Parathyroid adenoma (tissue), 2 donors: ENCODE measurements at regions not wholly inside any gene's neighbourhood (a gene's known extent, or its start where the extent isn't known, plus 50 kb on each side); places are given as distances from the start of the nearest gene placed in this dataset.

Experiments used
- H2AFZ ChIP-seq: fragments of 300-600 bp; sonication (generic); one replicate; pipeline ENCODE4 v1.7.0; 2017; ENCODE audit warnings: antibody characterized with exemption, mild to moderate bottlenecking
- H3K27ac ChIP-seq: fragments of 300-600 bp; sonication (generic); one replicate; pipeline ENCODE4 v1.7.0; 2017
- H3K27me3 ChIP-seq: fragments of 300-600 bp; sonication (generic); one replicate; pipeline ENCODE4 v1.7.0; 2017; ENCODE audit warnings: low read length; ENCODE audit not compliant: control insufficient read depth, insufficient read depth
- H3K36me3 ChIP-seq: fragments of 300-600 bp; sonication (generic); one replicate; pipeline ENCODE4 v1.7.0; 2017; ENCODE audit warnings: low read length; ENCODE audit not compliant: control insufficient read depth, insufficient read depth
- H3K4me1 ChIP-seq: fragments of 300-600 bp; sonication (generic); one replicate; pipeline ENCODE4 v1.7.0; 2017; ENCODE audit warnings: control low read depth
- H3K4me2 ChIP-seq: fragments of 300-600 bp; sonication (generic); one replicate; pipeline ENCODE4 v1.7.0; 2017; ENCODE audit warnings: low read length
- H3K4me3 ChIP-seq: fragments of 300-600 bp; sonication (generic); one replicate; pipeline ENCODE4 v1.7.0; 2017; ENCODE audit warnings: low read depth, low read length
- H3K79me2 ChIP-seq: fragments of 300-600 bp; sonication (generic); one replicate; pipeline ENCODE4 v1.7.0; 2017; ENCODE audit warnings: control low read depth
- H3K9ac ChIP-seq: fragments of 300-600 bp; sonication (generic); one replicate; pipeline ENCODE4 v1.7.0; 2017; ENCODE audit warnings: mild to moderate bottlenecking
- H3K9me3 ChIP-seq: fragments of 300-600 bp; sonication (generic); one replicate; pipeline ENCODE4 v1.7.0; 2017; ENCODE audit warnings: low read length; ENCODE audit not compliant: control insufficient read depth
- CTCF ChIP-seq: fragments of 300-600 bp; sonication (generic); IDR thresholded peaks from one replicate; pipeline ENCODE4 v1.7.0; 2017; ENCODE audit warnings: antibody characterized with exemption, mild to moderate bottlenecking
- donor health status: primary hyperparathyroidism.

- no peak overlapping the region for H3K4me2 ChIP-seq
- no peak overlapping the region for H3K4me3 ChIP-seq
- no peaks in the 10 kb centered on the region for H3K4me1 ChIP-seq
- no peak overlapping the region for H3K9ac ChIP-seq
- H3K79me2 ChIP-seq: no peaks in the 10 kb centered on the region
- no peaks in the 10 kb centered on the region for H3K9me3 ChIP-seq
- no peak overlapping the region for H3K27ac ChIP-seq
- no peak overlapping the region for H2AFZ ChIP-seq
- H3K36me3 ChIP-seq: no peaks in the 10 kb centered on the region
- no peak for TF ChIP-seq CTCF
- no peaks in the 10 kb centered on the region for H3K27me3 ChIP-seq
Observed at GRCh38 chr18:73690222-73690621, 457.4 kb downstream of the FBXO15 start.

- Histone ChIP-seq H3K4me3 (no peak overlapping the region), H3K79me2 (no peaks in the 10 kb centered on the region), H3K9me3 (no peaks in the 10 kb centered on the region), H3K27ac (no peak overlapping the region), H2AFZ (no peak overlapping the region), H3K4me2 (no peak overlapping the region), H3K27me3 (no peaks in the 10 kb centered on the region), H3K9ac (no peak overlapping the region), H3K36me3 (no peaks in the 10 kb centered on the region), H3K4me1 (no peaks in the 10 kb centered on the region)
- no peak for TF ChIP-seq CTCF
Observed at GRCh38 chr18:73688851-73689711, 458.6 kb downstream of the FBXO15 start.

GRCh38 chr18:73688161-73688560 lies 459.5 kb downstream of the FBXO15 start:
- Histone ChIP-seq H3K9me3 (no peaks in the 10 kb centered on the region), H3K4me2 (no peak overlapping the region), H3K4me3 (no peak overlapping the region), H3K79me2 (no peaks in the 10 kb centered on the region), H3K27ac (no peak overlapping the region), H3K36me3 (no peaks in the 10 kb centered on the region), H2AFZ (no peak overlapping the region), H3K4me1 (no peaks in the 10 kb centered on the region), H3K9ac (no peak overlapping the region), H3K27me3 (no peaks in the 10 kb centered on the region)
- TF ChIP-seq CTCF: no peak

GRCh38 chr18:73684647-73685046 lies 463.0 kb downstream of the FBXO15 start:
- Histone ChIP-seq H3K27me3 (no peaks in the 10 kb centered on the region), H3K27ac (no peak overlapping the region)

More at GRCh38 chr18:73684647-73685046, 463.0 kb downstream of the FBXO15 start:
- H3K36me3 ChIP-seq: no peaks in the 10 kb centered on the region
- H3K79me2 ChIP-seq: no peaks in the 10 kb centered on the region
- no peak overlapping the region for H3K4me3 ChIP-seq
- H3K4me2 ChIP-seq: no peak overlapping the region
- H3K4me1 ChIP-seq: no peaks in the 10 kb centered on the region
- no peak overlapping the region for H3K9ac ChIP-seq
- no peak for TF ChIP-seq CTCF
- H2AFZ ChIP-seq: no peak overlapping the region
- H3K9me3 ChIP-seq: no peaks in the 10 kb centered on the region
